ENCODE measurements at regions not wholly inside any gene's neighbourhood (a gene's known extent, or its start where the extent isn't known, plus 50 kb on each side); places are given as distances from the start of the nearest gene placed in this dataset.

DNA sequence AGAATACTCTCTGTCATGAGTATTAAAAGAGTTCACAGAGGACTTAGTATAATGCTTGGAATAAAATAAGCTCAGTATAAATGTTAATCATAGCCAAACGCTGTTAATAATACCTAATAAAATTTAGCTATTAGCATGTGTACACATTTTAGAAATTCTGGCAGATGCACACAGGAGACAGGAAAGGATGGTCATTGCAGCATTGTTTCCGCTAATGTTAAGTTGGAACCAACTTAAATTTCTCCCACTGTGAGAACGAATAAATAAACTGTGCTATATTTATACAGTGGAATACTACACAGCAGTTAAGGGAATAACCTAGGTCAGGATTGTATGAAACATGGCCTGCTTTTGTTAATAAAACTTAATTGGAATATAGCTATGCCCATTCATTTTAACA, 370.4 kb upstream of the TGFBR2 start:
- H3K27ac ChIP-seq: no peak overlapping the region
- TF ChIP-seq, protein P1, sequence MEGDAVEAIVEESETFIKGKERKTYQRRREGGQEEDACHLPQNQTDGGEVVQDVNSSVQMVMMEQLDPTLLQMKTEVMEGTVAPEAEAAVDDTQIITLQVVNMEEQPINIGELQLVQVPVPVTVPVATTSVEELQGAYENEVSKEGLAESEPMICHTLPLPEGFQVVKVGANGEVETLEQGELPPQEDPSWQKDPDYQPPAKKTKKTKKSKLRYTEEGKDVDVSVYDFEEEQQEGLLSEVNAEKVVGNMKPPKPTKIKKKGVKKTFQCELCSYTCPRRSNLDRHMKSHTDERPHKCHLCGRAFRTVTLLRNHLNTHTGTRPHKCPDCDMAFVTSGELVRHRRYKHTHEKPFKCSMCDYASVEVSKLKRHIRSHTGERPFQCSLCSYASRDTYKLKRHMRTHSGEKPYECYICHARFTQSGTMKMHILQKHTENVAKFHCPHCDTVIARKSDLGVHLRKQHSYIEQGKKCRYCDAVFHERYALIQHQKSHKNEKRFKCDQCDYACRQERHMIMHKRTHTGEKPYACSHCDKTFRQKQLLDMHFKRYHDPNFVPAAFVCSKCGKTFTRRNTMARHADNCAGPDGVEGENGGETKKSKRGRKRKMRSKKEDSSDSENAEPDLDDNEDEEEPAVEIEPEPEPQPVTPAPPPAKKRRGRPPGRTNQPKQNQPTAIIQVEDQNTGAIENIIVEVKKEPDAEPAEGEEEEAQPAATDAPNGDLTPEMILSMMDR (conservative IDR thresholded peaks at IDR 0.05): no peak
- TF ChIP-seq ZFX (IDR thresholded peaks at IDR 0.05): no peak

DNA sequence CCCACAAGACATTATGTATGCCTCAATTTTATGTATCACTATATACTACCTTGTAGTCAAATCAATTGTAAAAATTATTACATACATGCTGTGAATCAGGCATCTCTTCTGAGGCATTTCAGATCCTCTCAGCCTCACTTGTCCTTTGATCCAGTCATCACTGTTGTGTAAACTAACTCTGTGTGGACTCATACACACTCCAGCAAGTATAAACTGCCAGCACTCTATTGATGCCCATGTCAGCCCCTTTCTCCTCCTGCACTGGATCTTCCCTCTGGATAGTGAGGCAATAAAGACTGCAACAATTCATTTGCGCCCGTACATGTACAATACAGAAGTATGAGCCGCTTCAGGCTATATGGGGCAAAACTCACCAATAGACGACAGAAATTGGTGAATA, 364.7 kb upstream of the TGFBR2 start:
- TF ChIP-seq, protein P1 (conservative IDR thresholded peaks at IDR 0.05): no peak
- no peak for TF ChIP-seq ZFX (IDR thresholded peaks at IDR 0.05)
- H3K27ac ChIP-seq: no peak overlapping the region

DNA sequence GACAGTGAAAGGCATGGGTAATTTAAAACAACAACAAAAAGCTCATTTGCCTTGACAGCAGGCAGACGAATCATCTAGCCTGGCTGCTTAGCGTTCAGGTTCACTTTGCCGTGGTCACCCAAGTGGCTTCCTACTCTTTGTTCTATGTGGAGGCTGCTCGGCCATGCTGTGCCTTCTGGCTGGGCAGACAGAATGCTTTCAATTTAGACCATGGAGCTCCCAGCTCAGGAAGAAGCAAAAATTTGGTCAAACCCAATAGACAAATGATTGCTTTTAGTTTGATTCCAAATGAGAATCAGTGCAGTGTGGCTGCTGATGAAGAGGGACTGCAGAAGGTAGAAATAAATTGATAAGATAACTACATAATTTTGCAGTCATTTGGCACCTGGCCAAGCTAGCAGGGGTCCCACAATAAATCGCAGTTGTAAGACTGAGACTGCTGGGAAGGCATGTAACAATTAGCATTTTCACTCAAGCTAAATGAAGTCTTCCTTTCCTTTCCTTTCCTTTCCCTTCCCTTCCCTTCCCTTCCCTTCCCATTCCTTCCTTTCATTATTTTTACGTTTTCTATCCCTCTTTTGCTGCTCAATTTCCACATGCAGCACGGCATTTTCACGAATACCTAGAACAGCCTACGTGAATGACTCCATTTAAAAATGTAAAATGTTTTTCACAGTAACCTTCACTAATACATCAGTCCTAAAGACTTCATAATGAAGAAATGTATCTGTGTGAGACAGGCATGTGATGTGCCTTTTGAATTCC, 360.4 kb upstream of the TGFBR2 start:
- H3K27ac ChIP-seq: no peak overlapping the region
- TF ChIP-seq, protein P1 (conservative IDR thresholded peaks at IDR 0.05): no peak
- TF ChIP-seq ZFX (IDR thresholded peaks at IDR 0.05): no peak

DNA sequence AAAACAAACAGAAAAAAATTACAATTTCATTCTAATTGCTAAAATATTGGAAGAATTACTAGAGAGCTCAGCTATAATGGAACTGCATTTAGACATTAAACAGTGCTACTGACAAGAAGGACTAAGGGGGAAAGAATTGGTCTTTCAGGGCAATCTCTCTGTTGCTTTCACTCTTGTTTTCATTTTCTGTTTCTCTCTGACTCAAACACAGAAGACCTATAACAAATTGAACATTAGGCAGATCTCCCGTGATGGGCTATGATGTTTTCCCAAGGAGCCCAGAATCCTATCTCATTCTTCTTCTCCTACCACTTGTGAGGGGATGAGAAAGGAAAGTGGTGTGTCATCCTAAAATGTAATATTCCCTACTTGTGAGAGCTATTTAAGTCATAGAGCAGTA, 358.0 kb upstream of the TGFBR2 start:
- H3K27ac ChIP-seq: no peak overlapping the region
- TF ChIP-seq ZFX (IDR thresholded peaks at IDR 0.05): no peak
- TF ChIP-seq, protein P1 (conservative IDR thresholded peaks at IDR 0.05): no peak

DNA sequence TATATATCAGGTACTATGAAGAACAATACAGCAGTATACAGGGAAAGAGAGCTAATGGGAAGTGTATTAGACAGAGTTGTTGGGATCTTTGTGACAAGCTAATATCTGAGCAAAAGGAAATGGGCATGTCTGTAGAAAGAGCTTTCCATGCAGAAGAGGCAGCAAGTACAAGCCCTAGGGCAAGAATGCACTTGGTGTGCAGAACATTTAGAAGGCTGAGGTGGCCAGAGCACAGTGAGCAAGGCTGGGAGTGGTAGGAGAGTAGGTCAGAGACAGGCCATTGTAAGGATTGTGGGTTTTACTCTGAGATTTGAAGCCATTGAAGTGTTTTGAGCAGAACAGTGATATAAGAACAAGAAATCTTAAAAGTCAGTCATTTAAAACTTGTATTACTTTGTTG, 353.9 kb upstream of the TGFBR2 start:
- TF ChIP-seq, protein P1 (conservative IDR thresholded peaks at IDR 0.05): no peak
- H3K27ac ChIP-seq: no peak overlapping the region

DNA sequence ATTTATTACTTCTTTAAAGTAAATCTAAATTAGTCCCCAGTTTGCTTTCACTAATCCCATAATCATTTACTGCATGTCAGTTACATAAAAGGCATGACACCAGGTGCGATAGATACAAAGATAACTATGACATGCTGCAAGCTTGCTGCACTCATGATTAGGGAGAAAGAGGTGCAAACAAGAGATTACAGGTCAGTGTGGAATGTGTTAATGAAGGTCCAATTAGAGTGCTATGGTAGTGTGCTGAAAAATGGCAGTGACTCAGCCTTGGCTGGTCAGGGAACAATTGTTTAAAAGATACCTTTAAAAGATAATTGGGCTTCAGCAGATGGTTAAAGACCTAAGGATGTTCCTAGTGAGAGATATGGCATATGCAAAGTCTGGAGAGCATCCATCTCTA, 352.6 kb upstream of the TGFBR2 start:
- H3K27ac ChIP-seq: no peak overlapping the region
- no peak for TF ChIP-seq ZFX (IDR thresholded peaks at IDR 0.05)
- TF ChIP-seq, protein P1 (conservative IDR thresholded peaks at IDR 0.05): no peak

DNA sequence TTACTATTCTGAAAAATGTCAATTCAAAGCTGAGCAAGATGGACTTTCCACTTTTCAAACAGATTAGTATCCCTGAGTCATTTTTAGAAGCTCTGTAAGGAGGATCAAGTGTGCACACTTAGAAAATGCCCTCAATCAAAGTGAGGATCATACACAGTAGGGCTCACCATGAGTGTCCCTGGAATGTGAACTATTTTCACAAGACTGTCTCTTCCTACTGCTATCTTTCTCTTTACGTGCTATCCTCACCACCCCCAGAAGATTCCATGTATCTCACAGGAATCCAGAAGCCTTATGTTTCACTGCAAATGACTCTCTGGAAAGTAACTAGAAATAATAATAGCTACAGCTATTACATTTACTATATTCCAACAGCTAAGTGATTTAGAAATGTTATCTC, 349.9 kb upstream of the TGFBR2 start:
- no peak overlapping the region for H3K27ac ChIP-seq
- TF ChIP-seq, protein P1 (conservative IDR thresholded peaks at IDR 0.05): no peak
- no peak for TF ChIP-seq ZFX (IDR thresholded peaks at IDR 0.05)
